HEK293 (cell line): ENCODE measurements at regions not wholly inside any gene's neighbourhood (a gene's known extent, or its start where the extent isn't known, plus 50 kb on each side); places are given as distances from the start of the nearest gene placed in this dataset.
"Not testable (repeated sequence)": the region's sequence is repeated elsewhere in the genome, so short reads cannot be mapped to it uniquely, and the experiment has no call there.

ENCODE experiments used
- CTCF ChIA-PET: fragments of 350-600 bp; formaldehyde crosslinking; extraction: SDS; loops from one replicate; lab custom pipeline; 2021; ENCODE audit warnings: antibody characterized with exemption; lab: Yijun Ruan, JAX
- POLR2A ChIA-PET: fragments of 300-600 bp; formaldehyde crosslinking; extraction: SDS; loops from one replicate; lab custom pipeline; 2020; ENCODE audit warnings: antibody characterized with exemption, inconsistent platforms; lab: Yijun Ruan, JAX
- H3K27ac ChIP-seq: fragments of 200-500 bp; sonication (Bioruptor generic); 2 replicates; pipeline ENCODE4 v1.5.1; 2014; ENCODE audit warnings: low read depth, low read length, control low read depth, inconsistent platforms; ENCODE audit errors: extremely low read depth
- H3K36me3 ChIP-seq, 2 experiments: fragments of 200-500 bp in 1 of 2; sonication (Bioruptor generic) in 1 of 2; 1 replicate in 1 of 2; 2 replicates in 1 of 2; pipeline ENCODE4 v1.5.1; 2014 to 2017; ENCODE audit warnings: inconsistent platforms in 2 of 2, low read length in 2 of 2; ENCODE audit not compliant: control insufficient read depth in 2 of 2, insufficient read depth in 1 of 2
- H3K4me1 ChIP-seq: fragments of 200-500 bp; sonication (Bioruptor generic); 2 replicates; pipeline ENCODE4 v1.5.1; 2014; ENCODE audit warnings: mild to moderate bottlenecking, low read length, inconsistent platforms; ENCODE audit not compliant: control insufficient read depth, insufficient read depth
- H3K4me3 ChIP-seq: 2 replicates; pipeline ENCODE4 v1.5.1; 2011; ENCODE audit warnings: low read depth, mild to moderate bottlenecking, control low read depth, low read length, moderate library complexity
- H3K9me3 ChIP-seq: fragments of 200-500 bp; sonication (Bioruptor generic); 2 replicates; pipeline ENCODE4 v1.5.1; 2014; ENCODE audit warnings: low read depth, low read length, inconsistent platforms; ENCODE audit not compliant: control insufficient read depth, insufficient read depth
- AEBP2 ChIP-seq: fragments of 450-650 bp; formaldehyde crosslinking; IDR thresholded peaks from 2 replicates; pipeline ENCODE4 v1.5.1; 2016; ENCODE audit warnings: missing biosample characterization, missing genetic modification characterization, borderline replicate concordance
- INSM2 ChIP-seq: fragments of 450-650 bp; formaldehyde crosslinking; IDR thresholded peaks from 2 replicates; pipeline ENCODE4 v1.5.1; 2016; ENCODE audit warnings: missing biosample characterization, missing genetic modification characterization
- OVOL3 ChIP-seq: fragments of 450-650 bp; formaldehyde crosslinking; IDR thresholded peaks from 2 replicates; pipeline ENCODE4 v1.5.1; 2016; ENCODE audit warnings: missing biosample characterization, missing genetic modification characterization
- PATZ1 ChIP-seq: fragments of 450-650 bp; formaldehyde crosslinking; IDR thresholded peaks from 2 replicates; pipeline ENCODE4 v1.5.1; 2016; ENCODE audit warnings: missing biosample characterization, missing genetic modification characterization
- ZBTB17 ChIP-seq: fragments of 450-650 bp; formaldehyde crosslinking; IDR thresholded peaks from 2 replicates; pipeline ENCODE4 v1.5.1; 2016; ENCODE audit warnings: missing biosample characterization, missing genetic modification characterization
- ZBTB8A ChIP-seq: fragments of 450-650 bp; formaldehyde crosslinking; IDR thresholded peaks from 2 replicates; pipeline ENCODE4 v1.5.1; 2016; ENCODE audit warnings: missing biosample characterization, missing genetic modification characterization
- ZNF302 ChIP-seq: fragments of 450-650 bp; formaldehyde crosslinking; IDR thresholded peaks from 2 replicates; pipeline ENCODE4 v1.5.1; 2016; ENCODE audit warnings: missing biosample characterization, missing genetic modification characterization, low read depth
- ZNF394 ChIP-seq: fragments of 450-650 bp; formaldehyde crosslinking; IDR thresholded peaks from 2 replicates; pipeline ENCODE4 v1.5.1; 2016; ENCODE audit warnings: missing biosample characterization, missing genetic modification characterization, mild to moderate bottlenecking, moderate library complexity, borderline replicate concordance
- ZNF426 ChIP-seq: fragments of 450-650 bp; formaldehyde crosslinking; IDR thresholded peaks from 2 replicates; pipeline ENCODE4 v1.5.1; 2017; ENCODE audit warnings: missing biosample characterization, missing genetic modification characterization, mild to moderate bottlenecking, inconsistent platforms, moderate library complexity
- ZNF555 ChIP-seq: fragments of 450-650 bp; formaldehyde crosslinking; conservative IDR thresholded peaks from 2 replicates; pipeline ENCODE4 v1.5.1; 2017; ENCODE audit warnings: missing biosample characterization, mild to moderate bottlenecking, missing genetic modification characterization, inconsistent platforms
- ZNF560 ChIP-seq: fragments of 450-650 bp; formaldehyde crosslinking; IDR thresholded peaks from 2 replicates; pipeline ENCODE4 v1.5.1; 2017; ENCODE audit warnings: missing biosample characterization, missing genetic modification characterization, borderline replicate concordance
- ZNF623 ChIP-seq: fragments of 450-650 bp; formaldehyde crosslinking; IDR thresholded peaks from 2 replicates; pipeline ENCODE4 v1.5.1; 2016; ENCODE audit warnings: missing biosample characterization, missing genetic modification characterization
- ZNF654 ChIP-seq: fragments of 450-650 bp; formaldehyde crosslinking; IDR thresholded peaks from 2 replicates; pipeline ENCODE4 v1.5.1; 2016; ENCODE audit warnings: low read depth, missing biosample characterization, missing genetic modification characterization
- TF ChIP-seq, protein P1 (sequence below): fragments of 450-650 bp; formaldehyde crosslinking; IDR thresholded peaks from 2 replicates; pipeline ENCODE4 v1.5.1; 2016; ENCODE audit warnings: missing biosample characterization, missing genetic modification characterization
- TF ChIP-seq, protein P2 (sequence below): fragments of 450-650 bp; formaldehyde crosslinking; conservative IDR thresholded peaks from 2 replicates; pipeline ENCODE4 v1.5.1; 2016; ENCODE audit warnings: low read depth, missing biosample characterization, missing genetic modification characterization

GRCh38 chr7:86094166-86094669, 549.5 kb upstream of the GRM3 start (continued):
- TF ChIP-seq PATZ1 (tag by site-specific recombination) (no peak), ZBTB17 (tag by site-specific recombination) (no peak)

DNA sequence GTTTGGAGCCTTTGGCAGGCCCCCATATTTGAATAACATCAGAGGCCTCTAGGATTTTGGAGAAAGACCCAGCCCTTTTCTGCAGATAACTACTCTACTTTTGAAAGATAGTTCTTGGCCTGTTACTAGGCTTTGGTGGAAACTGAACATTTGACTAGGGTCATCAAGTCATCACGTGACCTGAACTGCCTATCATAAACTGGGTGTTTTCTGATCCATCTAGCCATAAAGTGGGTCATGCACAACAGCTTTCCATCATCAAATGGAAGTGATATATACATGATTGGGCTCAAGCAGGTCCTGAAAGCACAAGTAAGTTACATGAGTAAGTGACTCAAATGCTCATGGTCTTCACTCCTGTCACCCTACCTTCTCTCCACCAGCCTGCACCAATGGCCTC, 552.3 kb upstream of the GRM3 start:
- Histone ChIP-seq H3K27ac (no peak overlapping the region), H3K36me3 (no peaks in the 10 kb centered on the region), H3K4me3 (no peak overlapping the region), H3K9me3 (no peaks in the 10 kb centered on the region), H3K4me1 (no peaks in the 10 kb centered on the region)
- CTCF ChIA-PET = no interaction called here
- POLR2A ChIA-PET = no interaction called here
- TF ChIP-seq AEBP2 (tag by site-specific recombination) (no peak), INSM2 (no peak), OVOL3 (tag by site-specific recombination) (no peak)
- TF ChIP-seq, all 188 proteins: peak for 0

GRCh38 chr7:86089455-86089854, 554.3 kb upstream of the GRM3 start:
- TF ChIP-seq, protein P1, sequence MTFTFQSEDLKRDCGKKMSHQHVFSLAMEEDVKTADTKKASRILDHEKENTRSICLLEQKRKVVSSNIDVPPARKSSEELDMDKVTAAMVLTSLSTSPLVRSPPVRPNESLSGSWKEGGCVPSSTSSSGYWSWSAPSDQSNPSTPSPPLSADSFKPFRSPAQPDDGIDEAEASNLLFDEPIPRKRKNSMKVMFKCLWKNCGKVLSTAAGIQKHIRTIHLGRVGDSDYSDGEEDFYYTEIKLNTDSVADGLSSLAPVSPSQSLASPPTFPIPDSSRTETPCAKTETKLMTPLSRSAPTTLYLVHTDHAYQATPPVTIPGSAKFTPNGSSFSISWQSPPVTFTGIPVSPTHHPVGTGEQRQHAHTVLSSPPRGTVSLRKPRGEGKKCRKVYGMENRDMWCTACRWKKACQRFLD (tag by site-specific recombination) = no peak
- TF ChIP-seq ZNF302 = peak; percentile 96
- Histone ChIP-seq H3K9me3 (no peaks in the 10 kb centered on the region), H3K27ac (no peak overlapping the region), H3K4me3 (no peak overlapping the region), H3K36me3 (no peaks in the 10 kb centered on the region), H3K4me1 (no peaks in the 10 kb centered on the region)
- POLR2A ChIA-PET = no interaction called here
- CTCF ChIA-PET = no interaction called here

DNA sequence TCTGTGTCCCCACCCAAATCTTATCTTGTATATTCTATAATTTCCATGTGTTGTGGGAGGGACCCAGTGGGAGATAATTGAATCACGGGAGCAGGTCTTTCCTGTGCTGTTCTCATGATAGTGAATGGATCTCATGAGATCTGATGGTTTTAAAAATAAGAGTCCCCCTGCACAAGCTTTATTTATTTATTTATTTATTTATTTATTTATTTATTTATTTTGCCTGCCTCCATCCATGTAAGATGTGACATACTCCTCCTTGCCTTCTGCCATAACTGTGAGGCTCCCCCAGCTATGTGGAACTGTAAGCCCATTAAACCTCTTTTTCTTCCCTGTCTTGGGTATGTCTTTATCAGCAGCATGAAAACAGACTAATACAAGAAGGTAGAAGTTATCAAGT, 579.1 kb upstream of the GRM3 start:
- CTCF ChIA-PET, H3K27ac ChIP-seq, H3K4me3 ChIP-seq, H3K9me3 ChIP-seq, POLR2A ChIA-PET, H3K36me3 ChIP-seq, H3K4me1 ChIP-seq: not testable (repeated sequence)
- TF ChIP-seq ZNF426 = peak; percentile 53
- peak; percentile 34; the same call in 1 of the 2 replicates for TF ChIP-seq ZBTB8A
- TF ChIP-seq ZNF560 (tag by site-specific recombination) = 0 out of 2 replicates have a peak, but pooled peaks have one; percentile 10
- TF ChIP-seq, protein P2, sequence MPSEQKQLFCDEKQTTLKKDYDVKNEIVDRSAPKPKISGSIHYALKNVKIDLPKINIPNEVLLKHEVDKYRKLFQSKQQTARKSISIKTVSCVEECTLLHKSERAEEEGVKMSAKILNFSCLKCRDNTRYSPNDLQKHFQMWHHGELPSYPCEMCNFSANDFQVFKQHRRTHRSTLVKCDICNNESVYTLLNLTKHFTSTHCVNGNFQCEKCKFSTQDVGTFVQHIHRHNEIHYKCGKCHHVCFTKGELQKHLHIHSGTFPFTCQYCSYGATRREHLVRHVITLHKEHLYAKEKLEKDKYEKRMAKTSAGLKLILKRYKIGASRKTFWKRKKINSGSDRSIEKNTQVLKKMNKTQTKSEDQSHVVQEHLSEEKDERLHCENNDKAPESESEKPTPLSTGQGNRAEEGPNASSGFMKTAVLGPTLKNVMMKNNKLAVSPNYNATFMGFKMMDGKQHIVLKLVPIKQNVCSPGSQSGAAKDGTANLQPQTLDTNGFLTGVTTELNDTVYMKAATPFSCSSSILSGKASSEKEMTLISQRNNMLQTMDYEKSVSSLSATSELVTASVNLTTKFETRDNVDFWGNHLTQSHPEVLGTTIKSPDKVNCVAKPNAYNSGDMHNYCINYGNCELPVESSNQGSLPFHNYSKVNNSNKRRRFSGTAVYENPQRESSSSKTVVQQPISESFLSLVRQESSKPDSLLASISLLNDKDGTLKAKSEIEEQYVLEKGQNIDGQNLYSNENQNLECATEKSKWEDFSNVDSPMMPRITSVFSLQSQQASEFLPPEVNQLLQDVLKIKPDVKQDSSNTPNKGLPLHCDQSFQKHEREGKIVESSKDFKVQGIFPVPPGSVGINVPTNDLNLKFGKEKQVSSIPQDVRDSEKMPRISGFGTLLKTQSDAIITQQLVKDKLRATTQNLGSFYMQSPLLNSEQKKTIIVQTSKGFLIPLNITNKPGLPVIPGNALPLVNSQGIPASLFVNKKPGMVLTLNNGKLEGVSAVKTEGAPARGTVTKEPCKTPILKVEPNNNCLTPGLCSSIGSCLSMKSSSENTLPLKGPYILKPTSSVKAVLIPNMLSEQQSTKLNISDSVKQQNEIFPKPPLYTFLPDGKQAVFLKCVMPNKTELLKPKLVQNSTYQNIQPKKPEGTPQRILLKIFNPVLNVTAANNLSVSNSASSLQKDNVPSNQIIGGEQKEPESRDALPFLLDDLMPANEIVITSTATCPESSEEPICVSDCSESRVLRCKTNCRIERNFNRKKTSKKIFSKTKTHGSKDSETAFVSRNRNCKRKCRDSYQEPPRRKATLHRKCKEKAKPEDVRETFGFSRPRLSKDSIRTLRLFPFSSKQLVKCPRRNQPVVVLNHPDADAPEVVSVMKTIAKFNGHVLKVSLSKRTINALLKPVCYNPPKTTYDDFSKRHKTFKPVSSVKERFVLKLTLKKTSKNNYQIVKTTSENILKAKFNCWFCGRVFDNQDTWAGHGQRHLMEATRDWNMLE = peak; percentile 65; the same call in 1 of the 2 replicates
- TF ChIP-seq ZNF623 = 0 out of 2 replicates have a peak, but pooled peaks have one; percentile 21
- peak; percentile 50 for TF ChIP-seq ZNF555 (tag by site-specific recombination)
- TF ChIP-seq ZNF394 (tag by site-specific recombination) = peak; percentile 75; the same call in 1 of the 2 replicates
- TF ChIP-seq ZNF654 (tag by site-specific recombination) = peak; percentile 15; the same call in 1 of the 2 replicates
